Heart right ventricle (tissue), 16 donors: ENCODE measurements at regions not wholly inside any gene's neighbourhood (a gene's known extent, or its start where the extent isn't known, plus 50 kb on each side); places are given as distances from the start of the nearest gene placed in this dataset.

Source experiments
- ATAC-seq, 8 donors: fragments of 200-7000 bp; cut with Tn5 transposase; one replicate each; pipeline ENCODE4 v1.9.1; 2020; ENCODE audit warnings: mild to moderate bottlenecking in 8 of 8, moderate library complexity in 8 of 8, moderate number of reproducible peaks in 1 of 8
- DNase-seq, 2 donors: peaks; one replicate each; pipeline ENCODE4 v3.0.0-alpha.2; 2020
- H3K27ac ChIP-seq, 10 donors: fragments of 200-600 bp; sonication (generic) in 2 of 10; one replicate each; pipeline versions ENCODE4 v1.5.0 to v1.8.0; 2020 to 2022; ENCODE audit warnings: mild to moderate bottlenecking in 3 of 10
- H3K27me3 ChIP-seq, 7 donors: fragments of 200-600 bp; one replicate each; pipeline ENCODE4 v1.8.0; 2021 to 2022; ENCODE audit warnings: mild to moderate bottlenecking in 2 of 7
- H3K36me3 ChIP-seq, 9 donors: fragments of 200-600 bp; sonication (generic) in 1 of 9; one replicate each; pipeline versions ENCODE4 v1.5.0 to v1.8.0; 2020 to 2022; ENCODE audit warnings: mild to moderate bottlenecking in 2 of 9
- H3K4me1 ChIP-seq, 9 donors: fragments of 200-600 bp; sonication (generic) in 1 of 9; one replicate each; pipeline versions ENCODE4 v1.5.0 to v1.8.0; 2020 to 2022; ENCODE audit warnings: mild to moderate bottlenecking in 4 of 9
- H3K4me3 ChIP-seq, 10 donors: fragments of 200-600 bp; sonication (generic) in 2 of 10; one replicate each; pipeline versions ENCODE4 v1.5.0 to v1.8.0; 2020 to 2022; ENCODE audit warnings: mild to moderate bottlenecking in 7 of 10, moderate library complexity in 2 of 10
- H3K9me3 ChIP-seq, 11 donors: fragments of 200-600 bp in 10 of 11; sonication (generic) in 2 of 11; one replicate each; pipeline versions ENCODE4 v1.5.0 to v1.8.0; 2013 to 2022; ENCODE audit warnings: mild to moderate bottlenecking in 2 of 11, control low read depth in 1 of 11, moderate library complexity in 1 of 11
- WGBS, 2 donors: extraction: QIAGEN DNeasy Blood & Tissue Kit; methylation state at CpG; one replicate each; pipeline ENCODE4 v1.1.7; 2013; ENCODE audit warnings: inconsistent platforms in 1 of 2; 5-methylcytosine and 5-hydroxymethylcytosine counted together
- intact Hi-C, 10 donors: fragments of 100-400 bp; cut with DNase I; formaldehyde crosslinking; loops; one replicate each; pipeline versions ENCODE4 v1.11.1 to v1.14.2; 2022
- TF ChIP-seq, protein P1 (sequence below), 9 donors: fragments of 200-600 bp; sonication (generic) in 2 of 9; IDR thresholded peaks; one replicate each; pipeline versions ENCODE4 v1.5.0 to v1.8.0; 2021 to 2022; ENCODE audit warnings: antibody characterized with exemption in 9 of 9, mild to moderate bottlenecking in 5 of 9, moderate library complexity in 1 of 9
- donor health status: Arrhythmogenic right ventricular cardiomyopathy.
- donor health status: ischemic (EF 13 %, LVEDD 7.1; RV severe dilation, severe dysfunction).
- donor health status: healthy with polysubstance abuse.
- donor health status: DM: no; HTN: yes; CAD: no.
- donor health status: DM: no; HTN: no; CAD: no.
- donor health status: ischemic (EF 25% LVEDD 6.9; RV normal size, moderate dysfunction).
- donor health status: ischemic (EF 25% LVEDD 5.7; RV mildly dilated, moderate dysfunction).
- donor health status: healthy.
- donor health status: DM: yes; HTN: yes; CAD: no.
- donor health status: Ischemic cardiomyopathy.
- donor health status: ischemic (EF 35%, LVEDD 5.7; RV mildly dilated, moderate dysfunction).
- donor health status: nonischemic (EF 11% LVEDD 7.7; RV severe dilation, severe dysfunction).
- donor health status: DM: yes; HTN: yes; CAD: no.
- donor health status: PGD.
- donor health status: ischemic (EF 29% LVEDD 5.4; RV normal size, mild dysfunction).
- donor health status: nonischemic (EF 23%, LVEDD 6.1; RV moderate dilation, normal function).

GRCh38 chr6:98272060-98272459 is 562.3 kb upstream of the POU3F2 start:
- 74 to 77% methylated on average over 8 of the region's 8 CpGs for WGBS, 2 donors
- Histone ChIP-seq H3K9me3 (peaks cover 0 to 3% (median 0%) of the 10 kb centered on the region in 11 donors), H3K27ac (no peak overlapping the region), H3K36me3 (no peaks in the 10 kb centered on the region), H3K27me3 (no peaks in the 10 kb centered on the region), H3K4me3 (no peak overlapping the region), H3K4me1 (no peaks in the 10 kb centered on the region)
- ATAC-seq (no peak), DNase-seq (no peak)
- TF ChIP-seq, protein P1, sequence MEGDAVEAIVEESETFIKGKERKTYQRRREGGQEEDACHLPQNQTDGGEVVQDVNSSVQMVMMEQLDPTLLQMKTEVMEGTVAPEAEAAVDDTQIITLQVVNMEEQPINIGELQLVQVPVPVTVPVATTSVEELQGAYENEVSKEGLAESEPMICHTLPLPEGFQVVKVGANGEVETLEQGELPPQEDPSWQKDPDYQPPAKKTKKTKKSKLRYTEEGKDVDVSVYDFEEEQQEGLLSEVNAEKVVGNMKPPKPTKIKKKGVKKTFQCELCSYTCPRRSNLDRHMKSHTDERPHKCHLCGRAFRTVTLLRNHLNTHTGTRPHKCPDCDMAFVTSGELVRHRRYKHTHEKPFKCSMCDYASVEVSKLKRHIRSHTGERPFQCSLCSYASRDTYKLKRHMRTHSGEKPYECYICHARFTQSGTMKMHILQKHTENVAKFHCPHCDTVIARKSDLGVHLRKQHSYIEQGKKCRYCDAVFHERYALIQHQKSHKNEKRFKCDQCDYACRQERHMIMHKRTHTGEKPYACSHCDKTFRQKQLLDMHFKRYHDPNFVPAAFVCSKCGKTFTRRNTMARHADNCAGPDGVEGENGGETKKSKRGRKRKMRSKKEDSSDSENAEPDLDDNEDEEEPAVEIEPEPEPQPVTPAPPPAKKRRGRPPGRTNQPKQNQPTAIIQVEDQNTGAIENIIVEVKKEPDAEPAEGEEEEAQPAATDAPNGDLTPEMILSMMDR (IDR thresholded peaks at IDR 0.05), result no peak
- intact Hi-C loops, result no loop called here

GRCh38 chr6:98274691-98275090 is 559.7 kb upstream of the POU3F2 start:
- TF ChIP-seq, protein P1 (IDR thresholded peaks at IDR 0.05), result no peak
- no peaks in the 10 kb centered on the region for H3K9me3 ChIP-seq
- WGBS, 2 donors, result 35 to 77% methylated on average over 2 of the region's 2 CpGs
- intact Hi-C loops, result no loop called here
- DNase-seq (no peak), ATAC-seq (no peak)
- H3K27ac ChIP-seq, result no peak overlapping the region
- no peaks in the 10 kb centered on the region for H3K36me3 ChIP-seq
- H3K4me1 ChIP-seq, result no peaks in the 10 kb centered on the region
- no peaks in the 10 kb centered on the region for H3K27me3 ChIP-seq
- no peak overlapping the region for H3K4me3 ChIP-seq

DNA sequence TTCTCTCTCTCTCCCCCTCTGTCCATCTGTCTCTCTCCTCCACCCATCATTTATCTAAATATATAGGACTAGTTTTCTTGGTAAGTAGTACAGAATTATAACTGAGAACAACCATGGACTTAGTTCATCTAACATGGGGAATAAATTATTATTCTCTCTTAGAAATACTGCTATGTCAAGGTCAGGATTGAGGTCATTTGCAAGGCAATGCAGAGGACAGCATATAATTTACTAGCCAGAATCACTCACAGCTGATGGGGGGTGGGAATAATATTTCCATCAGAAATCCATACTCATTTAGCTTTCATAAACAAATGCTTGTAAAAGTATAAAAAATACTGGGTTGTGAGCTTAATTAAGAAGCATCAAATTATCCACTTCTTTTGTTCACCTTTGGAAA is 553.9 kb upstream of the POU3F2 start:
- Histone ChIP-seq H3K9me3 (no peaks in the 10 kb centered on the region), H3K27ac (no peak overlapping the region), H3K27me3 (no peaks in the 10 kb centered on the region), H3K36me3 (no peaks in the 10 kb centered on the region), H3K4me3 (no peak overlapping the region), H3K4me1 (no peaks in the 10 kb centered on the region)
- DNase-seq (no peak), ATAC-seq (no peak)
- intact Hi-C loops, result no loop called here
- TF ChIP-seq, protein P1 (IDR thresholded peaks at IDR 0.05), result no peak

DNA sequence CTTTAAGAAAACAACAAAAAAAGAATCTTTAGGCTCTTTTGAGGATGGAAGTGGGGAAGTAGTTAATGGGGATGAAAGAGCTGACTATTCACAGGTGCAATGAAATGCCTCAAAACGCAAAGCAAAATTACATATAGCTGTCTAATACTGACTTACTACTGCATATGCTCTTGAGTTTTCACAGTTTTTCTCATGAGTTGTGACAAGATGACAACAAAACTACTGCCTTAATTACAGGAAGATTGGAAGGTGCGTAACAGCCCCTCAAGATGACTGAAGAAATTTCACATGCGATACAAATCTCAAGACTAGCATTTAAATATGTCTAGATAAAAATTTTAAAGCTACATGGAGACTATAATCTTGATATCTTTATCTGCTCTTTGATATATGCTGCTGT is 547.8 kb upstream of the POU3F2 start:
- TF ChIP-seq, protein P1 (IDR thresholded peaks at IDR 0.05), result no peak
- Histone ChIP-seq H3K27ac (no peak overlapping the region), H3K36me3 (no peaks in the 10 kb centered on the region), H3K4me1 (no peaks in the 10 kb centered on the region), H3K27me3 (no peaks in the 10 kb centered on the region), H3K9me3 (no peaks in the 10 kb centered on the region), H3K4me3 (no peak overlapping the region)
- ATAC-seq, result no peak
- no peak for DNase-seq
- intact Hi-C loops, result no loop called here
- WGBS, 2 donors, result 85 to 89% methylated on average over 3 of the region's 3 CpGs

DNA sequence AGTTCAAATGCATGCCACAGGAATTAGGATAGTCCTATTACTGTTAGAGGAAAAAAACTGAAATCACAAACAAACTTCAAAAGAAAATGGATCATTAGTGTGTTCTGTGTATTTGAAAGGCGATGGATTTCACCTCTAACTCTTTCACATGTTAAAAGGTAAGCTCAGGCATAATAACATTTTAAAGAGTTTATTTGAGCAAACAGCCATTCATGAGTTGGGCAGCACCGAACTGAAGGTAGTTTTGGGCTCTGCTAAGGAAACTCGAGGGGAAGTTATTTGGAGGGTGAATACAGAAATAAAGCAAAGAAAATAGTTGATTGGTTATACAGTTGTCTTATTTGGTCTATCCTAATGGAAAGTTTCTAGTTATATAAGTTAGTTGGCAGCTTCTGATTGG is 546.5 kb upstream of the POU3F2 start:
- 72 to 76% methylated on average over 3 of the region's 3 CpGs for WGBS, 2 donors
- ATAC-seq (no peak), DNase-seq (no peak)
- intact Hi-C loops, result no loop called here
- TF ChIP-seq, protein P1 (IDR thresholded peaks at IDR 0.05), result no peak
- H3K27ac ChIP-seq, result no peak overlapping the region
- H3K36me3 ChIP-seq, result no peaks in the 10 kb centered on the region
- no peaks in the 10 kb centered on the region for H3K4me1 ChIP-seq
- no peaks in the 10 kb centered on the region for H3K9me3 ChIP-seq
- H3K4me3 ChIP-seq, result no peak overlapping the region
- H3K27me3 ChIP-seq, result no peaks in the 10 kb centered on the region
